GM19397 (cell line): ENCODE measurements at regions not wholly inside any gene's neighbourhood (a gene's known extent, or its start where the extent isn't known, plus 50 kb on each side); places are given as distances from the start of the nearest gene placed in this dataset.
A peak's percentile ranks its signal among the peaks of the same experiment; 100 is the strongest.

Experiments used
- ATAC-seq: cut with Tn5 transposase; IDR thresholded peaks from one replicate; pipeline ENCODE4 v1.9.1; 2021; ENCODE audit warnings: mild to moderate bottlenecking, moderate library complexity; ENCODE audit not compliant: unreplicated experiment

GRCh38 chr10:3631701-3632330 lies 153.2 kb downstream of the KLF6 start:
- no peak for ATAC-seq

- ATAC-seq, result no peak
Observed at GRCh38 chr10:3631291-3631690, 153.7 kb downstream of the KLF6 start.

- ATAC-seq, result peak; percentile 55
Observed at GRCh38 chr10:3625959-3626751, 158.9 kb downstream of the KLF6 start.

- no peak for ATAC-seq
Observed at GRCh38 chr10:3624367-3624766, 160.6 kb downstream of the KLF6 start.

- no peak for ATAC-seq
Observed at GRCh38 chr10:3623746-3624145, 161.3 kb downstream of the KLF6 start.

GRCh38 chr10:3622845-3623621 lies 162.0 kb downstream of the KLF6 start:
- no peak for ATAC-seq

- ATAC-seq, result no peak
Observed at GRCh38 chr10:3622427-3622826, 162.6 kb downstream of the KLF6 start.

GRCh38 chr10:3620818-3621217 lies 164.2 kb downstream of the KLF6 start:
- no peak for ATAC-seq

- ATAC-seq, result no peak
Observed at GRCh38 chr10:3619241-3619640, 165.8 kb downstream of the KLF6 start.

- ATAC-seq, result no peak
Observed at GRCh38 chr10:3616880-3617279, 168.1 kb downstream of the KLF6 start.

GRCh38 chr10:3613318-3613717 lies 171.7 kb downstream of the KLF6 start:
- ATAC-seq, result no peak

GRCh38 chr10:3612183-3613001 lies 172.6 kb downstream of the KLF6 start:
- ATAC-seq, result no peak

GRCh38 chr10:3606309-3606708 lies 178.7 kb downstream of the KLF6 start:
- no peak for ATAC-seq

GRCh38 chr10:3605882-3606281 lies 179.1 kb downstream of the KLF6 start:
- no peak for ATAC-seq

- no peak for ATAC-seq
Observed at GRCh38 chr10:3595736-3596135, 189.3 kb downstream of the KLF6 start.

- ATAC-seq, result no peak
Observed at GRCh38 chr10:3593611-3594010, 191.4 kb downstream of the KLF6 start.

GRCh38 chr10:3592424-3592823 lies 192.6 kb downstream of the KLF6 start:
- ATAC-seq, result no peak

- no peak for ATAC-seq
Observed at GRCh38 chr10:3588816-3589215, 196.2 kb downstream of the KLF6 start.

GRCh38 chr10:3588346-3588745 lies 196.7 kb downstream of the KLF6 start:
- ATAC-seq, result no peak

- ATAC-seq, result no peak
Observed at GRCh38 chr10:3584926-3585784, 199.9 kb downstream of the KLF6 start.
